AG04449 (cell line): ENCODE measurements at regions not wholly inside any gene's neighbourhood (a gene's known extent, or its start where the extent isn't known, plus 50 kb on each side); places are given as distances from the start of the nearest gene placed in this dataset.

ENCODE experiments used
- CTCF ChIA-PET: fragments of 350-600 bp; formaldehyde crosslinking; extraction: SDS; loops from one replicate; lab custom pipeline; 2021; ENCODE audit warnings: antibody characterized with exemption; lab: Yijun Ruan, JAX
- POLR2A ChIA-PET: fragments of 400-600, 350-600 bp; formaldehyde crosslinking; extraction: SDS; loops from one replicate; lab custom pipeline; 2020; ENCODE audit warnings: antibody characterized with exemption, inconsistent platforms; lab: Yijun Ruan, JAX
- DNase-seq: peaks from one replicate; pipeline ENCODE4 v3.0.0-alpha.2; 2010; ENCODE audit warnings: low read depth, low spot score
- H3K4me3 ChIP-seq: 2 replicates; pipeline ENCODE4 v1.5.1; 2011; ENCODE audit warnings: low read depth, mild to moderate bottlenecking, control low read depth, low read length
- TF ChIP-seq, protein P1 (sequence below): IDR thresholded peaks from one replicate; pipeline ENCODE4 v1.5.1; 2011; ENCODE audit warnings: mild to moderate bottlenecking, moderate library complexity, low read length, control low read depth, inconsistent platforms; ENCODE audit not compliant: insufficient read depth; ENCODE audit errors: missing control alignments

DNA sequence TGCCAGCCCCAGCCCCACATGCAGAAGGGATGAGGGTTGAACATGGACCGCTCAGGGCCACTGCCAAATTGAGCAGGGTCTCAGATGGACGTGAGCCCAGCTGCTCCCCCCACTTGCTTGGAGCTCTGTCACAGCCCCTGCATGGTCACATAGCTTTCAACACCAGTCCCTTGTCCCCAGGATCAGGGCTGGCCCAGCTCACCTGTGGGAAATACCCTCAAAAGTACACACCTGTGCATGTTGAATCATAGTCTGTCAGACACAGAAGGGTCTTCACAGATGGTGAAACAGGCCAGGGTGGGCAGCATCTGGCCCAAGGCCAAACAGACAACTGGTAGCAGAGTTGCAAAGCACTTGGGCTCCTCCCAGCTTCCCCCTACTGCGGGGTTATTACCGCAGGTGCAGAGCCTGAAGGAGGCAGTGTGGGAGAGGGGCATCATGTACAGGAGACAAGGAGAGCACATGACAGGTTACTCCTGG, 77.6 kb upstream of the UNC5B start:
- CTCF ChIA-PET, result no interaction called here
- TF ChIP-seq, protein P1, sequence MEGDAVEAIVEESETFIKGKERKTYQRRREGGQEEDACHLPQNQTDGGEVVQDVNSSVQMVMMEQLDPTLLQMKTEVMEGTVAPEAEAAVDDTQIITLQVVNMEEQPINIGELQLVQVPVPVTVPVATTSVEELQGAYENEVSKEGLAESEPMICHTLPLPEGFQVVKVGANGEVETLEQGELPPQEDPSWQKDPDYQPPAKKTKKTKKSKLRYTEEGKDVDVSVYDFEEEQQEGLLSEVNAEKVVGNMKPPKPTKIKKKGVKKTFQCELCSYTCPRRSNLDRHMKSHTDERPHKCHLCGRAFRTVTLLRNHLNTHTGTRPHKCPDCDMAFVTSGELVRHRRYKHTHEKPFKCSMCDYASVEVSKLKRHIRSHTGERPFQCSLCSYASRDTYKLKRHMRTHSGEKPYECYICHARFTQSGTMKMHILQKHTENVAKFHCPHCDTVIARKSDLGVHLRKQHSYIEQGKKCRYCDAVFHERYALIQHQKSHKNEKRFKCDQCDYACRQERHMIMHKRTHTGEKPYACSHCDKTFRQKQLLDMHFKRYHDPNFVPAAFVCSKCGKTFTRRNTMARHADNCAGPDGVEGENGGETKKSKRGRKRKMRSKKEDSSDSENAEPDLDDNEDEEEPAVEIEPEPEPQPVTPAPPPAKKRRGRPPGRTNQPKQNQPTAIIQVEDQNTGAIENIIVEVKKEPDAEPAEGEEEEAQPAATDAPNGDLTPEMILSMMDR, result no peak
- no peak overlapping the region for H3K4me3 ChIP-seq
- no peak for DNase-seq
- POLR2A ChIA-PET, result no interaction called here

DNA sequence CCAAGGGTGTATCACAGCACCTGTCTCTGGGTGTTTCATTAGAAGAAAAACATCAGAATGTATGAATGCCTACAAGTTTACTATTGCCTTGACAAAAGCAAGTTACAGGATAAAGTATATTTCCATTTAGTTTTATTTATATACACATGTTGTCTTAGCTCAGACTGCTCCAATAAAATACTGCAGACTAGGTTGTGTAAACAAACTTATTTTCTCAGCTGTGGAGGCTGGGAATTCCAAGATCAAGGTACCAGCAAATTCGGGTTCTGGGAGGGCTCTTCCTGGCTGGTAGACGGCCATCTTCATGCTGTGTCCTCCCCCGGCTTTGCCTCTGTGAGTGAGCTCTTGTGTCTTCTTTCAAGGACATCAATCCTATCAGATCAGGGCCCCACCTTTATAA, 77.1 kb upstream of the UNC5B start:
- no peak for DNase-seq
- TF ChIP-seq, protein P1, result no peak
- CTCF ChIA-PET, result no interaction called here
- POLR2A ChIA-PET, result no interaction called here
- H3K4me3 ChIP-seq, result no peak overlapping the region

GRCh38 chr10:71136036-71136721, 76.2 kb upstream of the UNC5B start:
- H3K4me3 ChIP-seq, result no peak overlapping the region
- DNase-seq, result no peak
- TF ChIP-seq, protein P1, result no peak
- CTCF ChIA-PET, result no interaction called here
- POLR2A ChIA-PET, result no interaction called here

GRCh38 chr10:71137701-71138100, 74.7 kb upstream of the UNC5B start:
- TF ChIP-seq, protein P1, result no peak
- CTCF ChIA-PET, result no interaction called here
- DNase-seq, result no peak
- H3K4me3 ChIP-seq, result no peak overlapping the region
- POLR2A ChIA-PET, result no interaction called here

GRCh38 chr10:71138166-71138830, 74.1 kb upstream of the UNC5B start:
- TF ChIP-seq, protein P1, result no peak
- ChIA-PET CTCF (no interaction called here), POLR2A (no interaction called here)
- no peak for DNase-seq
- H3K4me3 ChIP-seq, result no peak overlapping the region

GRCh38 chr10:71141528-71141927, 70.8 kb upstream of the UNC5B start:
- TF ChIP-seq, protein P1, result no peak
- ChIA-PET CTCF (no interaction called here), POLR2A (no interaction called here)
- DNase-seq, result no peak
- no peak overlapping the region for H3K4me3 ChIP-seq
